ENCODE measurements at regions not wholly inside any gene's neighbourhood (a gene's known extent, or its start where the extent isn't known, plus 50 kb on each side); places are given as distances from the start of the nearest gene placed in this dataset.

- Histone ChIP-seq H3K9ac (no peak overlapping the region), H3K36me3 (no peaks in the 10 kb centered on the region), H3K4me2 (no peak overlapping the region), H3K27ac (no peak overlapping the region), H3K4me3 (no peak overlapping the region), H4K20me1 (ENCODE audit: low read depth) (no peaks in the 10 kb centered on the region), H3F3A (ENCODE audit: low read depth) (no peaks in the 10 kb centered on the region), H3K4me1 (peaks cover 9% of the 10 kb centered on the region), H3K27me3 (no peaks in the 10 kb centered on the region), H3K9me3 (ENCODE audit: low read depth) (no peaks in the 10 kb centered on the region), H3K79me2 (ENCODE audit: low read depth) (no peaks in the 10 kb centered on the region), H2AFZ (replicated peaks) (no peak overlapping the region)
- TF ChIP-seq EZH2phosphoT487 (IDR thresholded peaks at IDR 0.05): no peak
- peaks cover 16% of the 10 kb centered on the region for H3K4me1 Mint-ChIP-seq
- peaks cover 2% of the 10 kb centered on the region for H3K27me3 Mint-ChIP-seq (ENCODE audit: insufficient read depth, low read depth)
- no peak overlapping the region for H3K4me3 Mint-ChIP-seq
- H3K27ac Mint-ChIP-seq: no peak overlapping the region
- no peak for DNase-seq (ENCODE audit: low spot score)
- H3K9me3 Mint-ChIP-seq: no peaks in the 10 kb centered on the region
- no peaks in the 10 kb centered on the region for H3K36me3 Mint-ChIP-seq
Observed at GRCh38 chr6:115768500-115768899, 292.2 kb downstream of the FRK start.

GRCh38 chr6:115767931-115768330, 292.8 kb downstream of the FRK start:
- DNase-seq (ENCODE audit: low spot score): no peak
- Histone ChIP-seq H3K79me2 (ENCODE audit: low read depth) (no peaks in the 10 kb centered on the region), H2AFZ (replicated peaks) (no peak overlapping the region), H4K20me1 (ENCODE audit: low read depth) (no peaks in the 10 kb centered on the region), H3K27ac (no peak overlapping the region), H3K9ac (no peak overlapping the region), H3F3A (ENCODE audit: low read depth) (no peaks in the 10 kb centered on the region), H3K9me3 (ENCODE audit: low read depth) (no peaks in the 10 kb centered on the region), H3K36me3 (no peaks in the 10 kb centered on the region), H3K4me2 (no peak overlapping the region), H3K4me1 (peaks cover 9% of the 10 kb centered on the region), H3K27me3 (no peaks in the 10 kb centered on the region), H3K4me3 (no peak overlapping the region)
- Mint-ChIP-seq H3K4me1 (peaks cover 16% of the 10 kb centered on the region), H3K36me3 (no peaks in the 10 kb centered on the region), H3K4me3 (no peak overlapping the region), H3K9me3 (peaks cover 1% of the 10 kb centered on the region), H3K27me3 (ENCODE audit: insufficient read depth, low read depth) (peaks cover 2% of the 10 kb centered on the region), H3K27ac (no peak overlapping the region)
- TF ChIP-seq CTCF (IDR thresholded peaks at IDR 0.05) (no peak), EZH2 (IDR thresholded peaks at IDR 0.05) (no peak), EZH2phosphoT487 (IDR thresholded peaks at IDR 0.05) (no peak)

- peak overlapping the region; percentile 43 for H2AFZ ChIP-seq (replicated peaks)
- peak overlapping the region; percentile 60 for H3K27ac ChIP-seq
- Mint-ChIP-seq H3K9me3 (peaks cover 2% of the 10 kb centered on the region), H3K27me3 (ENCODE audit: insufficient read depth, low read depth) (peaks cover 2% of the 10 kb centered on the region), H3K4me3 (no peak overlapping the region), H3K4me1 (peaks cover 16% of the 10 kb centered on the region), H3K36me3 (no peaks in the 10 kb centered on the region), H3K27ac (no peak overlapping the region)
- H4K20me1 ChIP-seq (ENCODE audit: low read depth): no peaks in the 10 kb centered on the region
- H3K4me3 ChIP-seq: no peak overlapping the region
- no peaks in the 10 kb centered on the region for H3K27me3 ChIP-seq
- peak overlapping the region; percentile 57 for H3K4me2 ChIP-seq
- H3K79me2 ChIP-seq (ENCODE audit: low read depth): no peaks in the 10 kb centered on the region
- H3K36me3 ChIP-seq: no peaks in the 10 kb centered on the region
- H3K9ac ChIP-seq: no peak overlapping the region
- peak; percentile 64 for DNase-seq (ENCODE audit: low spot score)
- peaks cover 9% of the 10 kb centered on the region for H3K4me1 ChIP-seq
- H3F3A ChIP-seq (ENCODE audit: low read depth): no peaks in the 10 kb centered on the region
- no peaks in the 10 kb centered on the region for H3K9me3 ChIP-seq (ENCODE audit: low read depth)
- TF ChIP-seq EZH2phosphoT487 (IDR thresholded peaks at IDR 0.05) (no peak), EZH2 (IDR thresholded peaks at IDR 0.05) (no peak), CTCF (IDR thresholded peaks at IDR 0.05) (no peak)
Observed at GRCh38 chr6:115766745-115767462, 293.8 kb downstream of the FRK start.

GRCh38 chr6:115765966-115766365, 294.7 kb downstream of the FRK start:
- peak; percentile 8 for DNase-seq (ENCODE audit: low spot score)

More at GRCh38 chr6:115765966-115766365, 294.7 kb downstream of the FRK start:
- H3K9me3 ChIP-seq (ENCODE audit: low read depth): no peaks in the 10 kb centered on the region
- no peak overlapping the region for H3K4me3 ChIP-seq
- H3K27ac Mint-ChIP-seq: no peak overlapping the region
- H3K79me2 ChIP-seq (ENCODE audit: low read depth): no peaks in the 10 kb centered on the region
- H3K9me3 Mint-ChIP-seq: peaks cover 2% of the 10 kb centered on the region
- H3K27me3 Mint-ChIP-seq (ENCODE audit: insufficient read depth, low read depth): peaks cover 2% of the 10 kb centered on the region
- H3K27me3 ChIP-seq: no peaks in the 10 kb centered on the region
- TF ChIP-seq EZH2phosphoT487 (IDR thresholded peaks at IDR 0.05) (no peak), CTCF (IDR thresholded peaks at IDR 0.05) (no peak), EZH2 (IDR thresholded peaks at IDR 0.05) (no peak)
- no peaks in the 10 kb centered on the region for H3K36me3 ChIP-seq
- H3K4me3 Mint-ChIP-seq: no peak overlapping the region
- H3K9ac ChIP-seq: no peak overlapping the region
- H4K20me1 ChIP-seq (ENCODE audit: low read depth): no peaks in the 10 kb centered on the region
- no peak overlapping the region for H3K27ac ChIP-seq
- no peaks in the 10 kb centered on the region for H3F3A ChIP-seq (ENCODE audit: low read depth)
- no peak overlapping the region for H3K4me2 ChIP-seq
- no peak overlapping the region for H2AFZ ChIP-seq (replicated peaks)
- H3K4me1 ChIP-seq: peaks cover 9% of the 10 kb centered on the region
- no peaks in the 10 kb centered on the region for H3K36me3 Mint-ChIP-seq
- peaks cover 14% of the 10 kb centered on the region for H3K4me1 Mint-ChIP-seq

Measured in neural progenitor cell (in vitro differentiated cells).